HL-60 (cell line): ENCODE measurements at regions not wholly inside any gene's neighbourhood (a gene's known extent, or its start where the extent isn't known, plus 50 kb on each side); places are given as distances from the start of the nearest gene placed in this dataset.

ENCODE experiments used
- DNase-seq, 2 experiments: peaks; one replicate each; pipeline ENCODE4 v3.0.0-alpha.2; 2010 to 2020; ENCODE audit warnings: low read depth in 1 of 2, low spot score in 1 of 2
- H3K27ac ChIP-seq: fragments of 250-450 bp; sonication (Bioruptor Pico); replicated peaks from 2 replicates; pipeline ENCODE4 v1.5.1; 2020; ENCODE audit warnings: mild to moderate bottlenecking, moderate library complexity
- H3K27me3 ChIP-seq: fragments of 250-450 bp; sonication (Bioruptor Pico); 2 replicates; pipeline ENCODE4 v1.5.1; 2021; ENCODE audit warnings: mild to moderate bottlenecking, moderate library complexity; ENCODE audit not compliant: insufficient read depth, poor library complexity, severe bottlenecking
- H3K4me3 ChIP-seq: replicated peaks from 2 replicates; pipeline ENCODE4 v1.5.1; 2011; ENCODE audit warnings: mild to moderate bottlenecking, control low read depth, low read length; ENCODE audit not compliant: insufficient read depth
- GABPA ChIP-seq: IDR thresholded peaks from 2 replicates; pipeline ENCODE4 v1.6.1; 2012; ENCODE audit warnings: low read depth
- POLR2AphosphoS5 ChIP-seq: IDR thresholded peaks from 2 replicates; pipeline ENCODE4 v1.6.1; 2012; ENCODE audit warnings: low read depth
- SPI1 ChIP-seq: IDR thresholded peaks from 2 replicates; pipeline ENCODE4 v1.6.1; 2012; ENCODE audit warnings: low read depth, mild to moderate bottlenecking, borderline replicate concordance
- TF ChIP-seq, protein P1 (sequence below): IDR thresholded peaks from one replicate; pipeline ENCODE4 v1.5.1; 2011; ENCODE audit warnings: low read length, control low read depth, inconsistent platforms; ENCODE audit not compliant: insufficient read depth
- TF ChIP-seq, protein P2 (sequence below): IDR thresholded peaks from 2 replicates; pipeline ENCODE4 v1.6.1; 2012; ENCODE audit warnings: low read depth; ENCODE audit not compliant: insufficient replicate concordance

DNA sequence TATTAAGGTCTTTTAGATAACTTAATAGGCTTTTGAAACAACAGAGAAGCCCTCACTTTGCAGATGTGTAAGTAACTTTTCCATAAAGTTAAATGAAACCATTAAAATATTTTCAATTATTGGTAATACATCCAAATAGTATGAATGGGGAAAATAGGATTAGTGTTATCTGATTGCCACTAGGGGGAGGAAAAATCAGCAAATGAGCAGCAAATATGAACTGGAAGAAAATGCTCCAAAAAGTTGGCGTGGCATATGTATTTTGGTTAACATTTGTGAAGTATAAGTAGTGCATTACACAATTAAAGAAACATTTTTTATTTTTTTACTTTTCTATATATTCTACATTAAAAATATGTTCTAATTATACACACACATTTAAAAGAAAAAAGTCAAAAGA lies 259.8 kb upstream of the ANO5 start:
- Histone ChIP-seq H3K4me3 (no peak overlapping the region), H3K27me3 (no peaks in the 10 kb centered on the region), H3K27ac (no peak overlapping the region)
- TF ChIP-seq, protein P1, sequence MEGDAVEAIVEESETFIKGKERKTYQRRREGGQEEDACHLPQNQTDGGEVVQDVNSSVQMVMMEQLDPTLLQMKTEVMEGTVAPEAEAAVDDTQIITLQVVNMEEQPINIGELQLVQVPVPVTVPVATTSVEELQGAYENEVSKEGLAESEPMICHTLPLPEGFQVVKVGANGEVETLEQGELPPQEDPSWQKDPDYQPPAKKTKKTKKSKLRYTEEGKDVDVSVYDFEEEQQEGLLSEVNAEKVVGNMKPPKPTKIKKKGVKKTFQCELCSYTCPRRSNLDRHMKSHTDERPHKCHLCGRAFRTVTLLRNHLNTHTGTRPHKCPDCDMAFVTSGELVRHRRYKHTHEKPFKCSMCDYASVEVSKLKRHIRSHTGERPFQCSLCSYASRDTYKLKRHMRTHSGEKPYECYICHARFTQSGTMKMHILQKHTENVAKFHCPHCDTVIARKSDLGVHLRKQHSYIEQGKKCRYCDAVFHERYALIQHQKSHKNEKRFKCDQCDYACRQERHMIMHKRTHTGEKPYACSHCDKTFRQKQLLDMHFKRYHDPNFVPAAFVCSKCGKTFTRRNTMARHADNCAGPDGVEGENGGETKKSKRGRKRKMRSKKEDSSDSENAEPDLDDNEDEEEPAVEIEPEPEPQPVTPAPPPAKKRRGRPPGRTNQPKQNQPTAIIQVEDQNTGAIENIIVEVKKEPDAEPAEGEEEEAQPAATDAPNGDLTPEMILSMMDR = peak; percentile 17
- TF ChIP-seq GABPA = no peak
- DNase-seq = no peak

DNA sequence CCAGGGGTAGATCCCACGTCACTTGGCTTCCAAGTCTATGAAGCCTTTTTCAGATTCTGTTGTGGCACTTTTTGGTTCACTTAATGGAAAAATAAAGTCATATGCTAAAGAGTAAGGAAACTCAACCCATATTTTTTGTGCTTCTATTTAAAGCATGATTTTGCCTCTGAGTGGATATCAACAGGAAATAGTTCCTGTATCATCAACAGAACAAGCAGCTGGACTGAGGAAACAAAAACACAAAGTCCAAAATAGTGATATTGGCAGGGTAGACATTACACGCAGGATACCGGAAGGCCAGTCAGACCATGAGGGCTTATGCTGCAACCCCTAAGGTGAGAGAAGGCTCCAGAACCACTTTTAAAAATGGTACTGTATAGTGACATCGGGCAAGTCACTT lies 248.3 kb upstream of the ANO5 start:
- TF ChIP-seq SPI1 (no peak), GABPA (no peak), POLR2AphosphoS5 (no peak)
- TF ChIP-seq, protein P1 = no peak
- TF ChIP-seq, protein P2, sequence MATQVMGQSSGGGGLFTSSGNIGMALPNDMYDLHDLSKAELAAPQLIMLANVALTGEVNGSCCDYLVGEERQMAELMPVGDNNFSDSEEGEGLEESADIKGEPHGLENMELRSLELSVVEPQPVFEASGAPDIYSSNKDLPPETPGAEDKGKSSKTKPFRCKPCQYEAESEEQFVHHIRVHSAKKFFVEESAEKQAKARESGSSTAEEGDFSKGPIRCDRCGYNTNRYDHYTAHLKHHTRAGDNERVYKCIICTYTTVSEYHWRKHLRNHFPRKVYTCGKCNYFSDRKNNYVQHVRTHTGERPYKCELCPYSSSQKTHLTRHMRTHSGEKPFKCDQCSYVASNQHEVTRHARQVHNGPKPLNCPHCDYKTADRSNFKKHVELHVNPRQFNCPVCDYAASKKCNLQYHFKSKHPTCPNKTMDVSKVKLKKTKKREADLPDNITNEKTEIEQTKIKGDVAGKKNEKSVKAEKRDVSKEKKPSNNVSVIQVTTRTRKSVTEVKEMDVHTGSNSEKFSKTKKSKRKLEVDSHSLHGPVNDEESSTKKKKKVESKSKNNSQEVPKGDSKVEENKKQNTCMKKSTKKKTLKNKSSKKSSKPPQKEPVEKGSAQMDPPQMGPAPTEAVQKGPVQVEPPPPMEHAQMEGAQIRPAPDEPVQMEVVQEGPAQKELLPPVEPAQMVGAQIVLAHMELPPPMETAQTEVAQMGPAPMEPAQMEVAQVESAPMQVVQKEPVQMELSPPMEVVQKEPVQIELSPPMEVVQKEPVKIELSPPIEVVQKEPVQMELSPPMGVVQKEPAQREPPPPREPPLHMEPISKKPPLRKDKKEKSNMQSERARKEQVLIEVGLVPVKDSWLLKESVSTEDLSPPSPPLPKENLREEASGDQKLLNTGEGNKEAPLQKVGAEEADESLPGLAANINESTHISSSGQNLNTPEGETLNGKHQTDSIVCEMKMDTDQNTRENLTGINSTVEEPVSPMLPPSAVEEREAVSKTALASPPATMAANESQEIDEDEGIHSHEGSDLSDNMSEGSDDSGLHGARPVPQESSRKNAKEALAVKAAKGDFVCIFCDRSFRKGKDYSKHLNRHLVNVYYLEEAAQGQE = no peak
- Histone ChIP-seq H3K4me3 (no peak overlapping the region), H3K27ac (no peak overlapping the region), H3K27me3 (no peaks in the 10 kb centered on the region)
- no peak for DNase-seq

DNA sequence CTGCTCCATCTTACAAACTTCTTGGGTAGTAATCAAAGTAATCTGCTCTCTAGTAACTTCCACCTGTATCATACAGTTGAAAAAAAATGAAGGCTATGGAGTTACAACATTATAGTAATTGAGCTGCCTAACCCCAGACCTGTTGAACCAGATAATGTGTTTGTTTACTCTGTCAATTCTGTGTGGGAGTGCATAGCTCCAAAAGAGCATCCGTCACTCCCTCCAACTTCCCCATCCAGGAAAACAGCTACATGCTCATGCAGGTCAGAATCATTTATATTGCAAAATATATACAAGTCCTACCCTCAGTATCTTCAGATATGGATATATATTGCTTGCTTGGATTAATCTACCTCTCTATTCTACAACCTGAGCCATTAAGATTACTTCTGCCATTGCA lies 244.0 kb upstream of the ANO5 start:
- H3K27me3 ChIP-seq = no peaks in the 10 kb centered on the region
- TF ChIP-seq, protein P1 = no peak
- TF ChIP-seq GABPA (no peak), POLR2AphosphoS5 (no peak), SPI1 (no peak)
- TF ChIP-seq, protein P2 = no peak
- H3K4me3 ChIP-seq = no peak overlapping the region
- H3K27ac ChIP-seq = no peak overlapping the region
- DNase-seq = no peak

DNA sequence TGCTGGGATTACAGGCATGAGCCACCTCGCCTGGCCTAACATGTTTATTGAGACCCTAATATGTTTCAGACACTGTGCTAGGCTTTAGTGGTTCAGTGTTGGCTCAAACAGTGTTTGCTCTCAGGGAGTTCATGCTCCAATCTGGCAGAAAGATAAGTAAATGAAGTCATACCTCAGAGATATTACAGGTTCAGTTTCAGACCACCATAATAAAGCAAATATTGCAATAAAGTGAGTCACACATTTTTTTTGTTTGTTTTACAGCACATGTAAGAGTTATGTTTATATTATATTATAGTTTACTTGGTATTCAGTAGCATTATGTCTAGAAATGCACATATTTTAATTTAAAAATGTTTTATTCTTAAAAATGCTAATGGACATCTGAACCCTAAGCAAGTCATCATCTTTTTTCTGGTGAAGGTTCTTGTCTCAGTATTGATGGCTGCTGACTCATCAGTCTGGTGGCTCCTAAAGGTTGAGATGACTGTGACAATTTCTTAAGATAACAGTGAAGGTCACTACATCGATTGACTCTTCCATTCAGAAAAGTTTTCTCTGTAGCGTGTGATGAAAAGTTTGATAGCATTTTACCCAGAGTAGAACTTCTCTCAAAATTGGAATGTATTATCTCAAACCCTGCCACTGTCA lies 243.0 kb upstream of the ANO5 start:
- Histone ChIP-seq H3K4me3 (no peak overlapping the region), H3K27ac (no peak overlapping the region), H3K27me3 (no peaks in the 10 kb centered on the region)
- no peak for TF ChIP-seq SPI1
- TF ChIP-seq GABPA = no peak
- no peak for DNase-seq
